SH-SY5Y (cell line): ENCODE measurements at regions not wholly inside any gene's neighbourhood (a gene's known extent, or its start where the extent isn't known, plus 50 kb on each side); places are given as distances from the start of the nearest gene placed in this dataset.

ENCODE experiments used
- GATA2 ChIP-seq: IDR thresholded peaks from 2 replicates; pipeline ENCODE4 v1.6.1; 2011; ENCODE audit warnings: mild to moderate bottlenecking, low read depth, low read length
- GATA3 ChIP-seq: IDR thresholded peaks from 2 replicates; pipeline ENCODE4 v1.6.1; 2011; ENCODE audit warnings: low read depth, mild to moderate bottlenecking, low read length, moderate library complexity

DNA sequence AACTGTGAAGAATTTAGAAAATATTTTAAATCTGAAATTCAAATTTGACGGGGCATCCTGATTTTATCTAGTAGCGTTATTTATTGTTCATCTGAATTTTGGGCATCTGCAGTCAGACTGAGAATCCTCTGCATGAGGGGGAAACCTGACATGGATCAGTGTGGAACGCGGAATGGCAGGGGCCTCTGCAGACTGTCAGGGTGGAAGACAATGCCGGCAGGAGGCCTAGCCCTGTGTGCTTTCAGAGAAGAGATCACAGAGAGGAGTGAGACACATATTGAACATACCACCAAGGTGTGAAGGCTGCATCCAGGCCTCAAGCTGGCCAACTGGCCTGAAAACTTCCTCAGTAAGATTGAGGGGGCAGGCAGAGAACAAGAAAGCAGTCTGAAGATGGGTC lies 921.1 kb upstream of the GHITM start:
- TF ChIP-seq GATA3 (no peak), GATA2 (no peak)
